Myocyte (in vitro differentiated cells): ENCODE measurements at regions not wholly inside any gene's neighbourhood (a gene's known extent, or its start where the extent isn't known, plus 50 kb on each side); places are given as distances from the start of the nearest gene placed in this dataset.
A peak's percentile ranks its signal among the peaks of the same experiment; 100 is the strongest.
"Not testable (repeated sequence)": the region's sequence is repeated elsewhere in the genome, so short reads cannot be mapped to it uniquely, and the experiment has no call there.

ENCODE experiments used
- DNase-seq: peaks from one replicate; pipeline ENCODE4 v3.0.0-alpha.2; 2012; ENCODE audit warnings: low read depth

GRCh38 chr12:30578426-30578825 is 117.2 kb downstream of the IPO8 start:
- no peak for DNase-seq

GRCh38 chr12:30573145-30573544 is 122.5 kb downstream of the IPO8 start:
- no peak for DNase-seq

GRCh38 chr12:30570211-30570890 is 125.3 kb downstream of the IPO8 start:
- no peak for DNase-seq

GRCh38 chr12:30569426-30569825 is 126.2 kb downstream of the IPO8 start:
- no peak for DNase-seq

GRCh38 chr12:30568453-30568852 is 127.2 kb downstream of the IPO8 start:
- no peak for DNase-seq

GRCh38 chr12:30567082-30567481 is 128.6 kb downstream of the IPO8 start:
- no peak for DNase-seq

GRCh38 chr12:30564394-30564793 is 131.3 kb downstream of the IPO8 start:
- peak; percentile 5 for DNase-seq

- DNase-seq = no peak
These were observed 147.5 kb downstream of the IPO8 start for GRCh38 chr12:30548203-30548602.

- no peak for DNase-seq
These were observed 149.5 kb downstream of the IPO8 start for GRCh38 chr12:30546121-30546520.

- not testable (repeated sequence) for DNase-seq
These were observed 151.0 kb downstream of the IPO8 start for GRCh38 chr12:30544704-30545103.

GRCh38 chr12:30537228-30537627 is 158.4 kb downstream of the IPO8 start:
- no peak for DNase-seq

- DNase-seq = peak; percentile 9
These were observed 162.0 kb downstream of the IPO8 start for GRCh38 chr12:30533558-30534265.

GRCh38 chr12:30531731-30532678 is 163.7 kb downstream of the IPO8 start:
- DNase-seq = no peak

GRCh38 chr12:30529489-30530269 is 166.0 kb downstream of the IPO8 start:
- DNase-seq = no peak

- DNase-seq = no peak
These were observed 170.5 kb downstream of the IPO8 start for GRCh38 chr12:30525171-30525570.

- not testable (repeated sequence) for DNase-seq
These were observed 175.4 kb downstream of the IPO8 start for GRCh38 chr12:30520285-30520684.

GRCh38 chr12:30519535-30519934 is 176.1 kb downstream of the IPO8 start:
- DNase-seq = no peak

GRCh38 chr12:30517320-30517719 is 178.3 kb downstream of the IPO8 start:
- no peak for DNase-seq

GRCh38 chr12:30515351-30515750 is 180.3 kb downstream of the IPO8 start:
- peak; percentile 33 for DNase-seq

GRCh38 chr12:30514666-30515065 is 181.0 kb downstream of the IPO8 start:
- no peak for DNase-seq
